A549 (cell line): ENCODE measurements at regions not wholly inside any gene's neighbourhood (a gene's known extent, or its start where the extent isn't known, plus 50 kb on each side); places are given as distances from the start of the nearest gene placed in this dataset.

Experiments
- ATAC-seq, 2 experiments: fragments of 200-7000 bp in 1 of 2; fragments of >200 bp in 1 of 2; cut with Nextera tagmentation in 1 of 2; cut with Tn5 transposase in 1 of 2; 3 replicates each; pipeline versions ENCODE4 v1.8.0 to v1.9.1; 2018 to 2020; ENCODE audit warnings: mild to moderate bottlenecking in 1 of 2, moderate library complexity in 1 of 2
- CTCF ChIA-PET: fragments of 300-600 bp; sonication (Branson Sonifier 250); formaldehyde crosslinking; extraction: SDS; loops from one replicate; lab custom pipeline; 2021; ENCODE audit warnings: antibody characterized with exemption, inconsistent platforms; lab: Yijun Ruan, JAX
- POLR2A ChIA-PET: fragments of 350-600 bp; formaldehyde crosslinking; extraction: SDS; loops from one replicate; lab custom pipeline; 2021; ENCODE audit warnings: antibody characterized with exemption, inconsistent platforms; lab: Yijun Ruan, JAX
- DNase-seq, 2 experiments: peaks; one replicate each; pipeline versions ENCODE4 v3.0.0 to v3.0.0-alpha.2; 2011 to 2016; ENCODE audit warnings: low read depth in 1 of 2, low spot score in 1 of 2
- FAIRE-seq: peaks from 2 replicates; lab custom pipeline; 2011; peaks lifted over from hg19 to GRCh38; lab: Jason Lieb, UNC
- H3K27ac ChIP-seq, 2 experiments: fragments of >200 bp; sonication (Bioruptor Twin); formaldehyde crosslinking; 3 replicates each; pipeline ENCODE4 v1.5.1; 2016 to 2017
- H3K4me1 ChIP-seq: fragments of >200 bp; sonication (Bioruptor Twin); formaldehyde crosslinking; 3 replicates; pipeline ENCODE4 v1.6.1; 2016
- H3K4me2 ChIP-seq: fragments of >200 bp; sonication (Bioruptor Twin); formaldehyde crosslinking; 3 replicates; pipeline ENCODE4 v1.6.1; 2016
- H3K4me3 ChIP-seq: fragments of >200 bp; sonication (Bioruptor Twin); formaldehyde crosslinking; 3 replicates; pipeline ENCODE4 v1.5.1; 2016
- H3K9me3 ChIP-seq: fragments of >200 bp; sonication (Bioruptor Twin); formaldehyde crosslinking; 3 replicates; pipeline ENCODE4 v1.6.1; 2016
- BHLHE40 ChIP-seq: IDR thresholded peaks from 2 replicates; pipeline ENCODE4 v1.6.1; 2012; ENCODE audit warnings: low read depth, low read length, inconsistent platforms
- CBX8 ChIP-seq: fragments of 200-600 bp; sonication (generic); IDR thresholded peaks from 2 replicates; pipeline ENCODE4 v1.6.1; 2016
- CEBPB ChIP-seq, 2 experiments: fragments of >200 bp in 1 of 2; sonication (Bioruptor Twin) in 1 of 2; formaldehyde crosslinking in 1 of 2; IDR thresholded peaks; 2 replicates each; pipeline ENCODE4 v1.6.1; 2012 to 2016
- EHF ChIP-seq: fragments of 250-450 bp; sonication (Bioruptor Pico); IDR thresholded peaks from 2 replicates; pipeline ENCODE4 v1.5.0; 2020; ENCODE audit warnings: mild to moderate bottlenecking
- EHMT2 ChIP-seq: fragments of 200-600 bp; sonication (generic); IDR thresholded peaks from 2 replicates; pipeline ENCODE4 v1.6.1; 2016; ENCODE audit warnings: antibody characterized with exemption, low read depth, mild to moderate bottlenecking, moderate library complexity
- ESRRA ChIP-seq: fragments of 150-350 bp; IDR thresholded peaks from 2 replicates; pipeline ENCODE4 v1.6.1; 2014; ENCODE audit warnings: mild to moderate bottlenecking, low read length, borderline replicate concordance
- FOSB ChIP-seq: fragments of 250-450 bp; sonication (Bioruptor Pico); IDR thresholded peaks from 2 replicates; pipeline ENCODE4 v1.5.0; 2020; ENCODE audit warnings: mild to moderate bottlenecking, moderate library complexity
- HES2 ChIP-seq: fragments of >200 bp; sonication (Bioruptor Twin); formaldehyde crosslinking; IDR thresholded peaks from 2 replicates; pipeline ENCODE4 v1.6.1; 2016
- HEYL ChIP-seq: fragments of 250-450 bp; sonication (Bioruptor Pico); IDR thresholded peaks from 2 replicates; pipeline ENCODE4 v1.8.0; 2021; ENCODE audit warnings: mild to moderate bottlenecking, moderate library complexity
- HMGXB4 ChIP-seq: fragments of 250-450 bp; sonication (Bioruptor Pico); IDR thresholded peaks from 2 replicates; pipeline ENCODE4 v1.5.0; 2021; ENCODE audit warnings: mild to moderate bottlenecking, moderate library complexity, borderline replicate concordance
- HOXB5 ChIP-seq: fragments of 250-450 bp; sonication (Bioruptor Pico); IDR thresholded peaks from 2 replicates; pipeline ENCODE4 v1.5.0; 2020; ENCODE audit warnings: mild to moderate bottlenecking, moderate library complexity
- KDM1A ChIP-seq: fragments of 200-600 bp; sonication (generic); IDR thresholded peaks from 2 replicates; pipeline ENCODE4 v1.6.1; 2016; ENCODE audit warnings: low read depth, mild to moderate bottlenecking
- KDM5A ChIP-seq: fragments of 200-600 bp; sonication (generic); IDR thresholded peaks from 2 replicates; pipeline ENCODE4 v1.6.1; 2016; ENCODE audit warnings: antibody characterized with exemption, mild to moderate bottlenecking
- MAFK ChIP-seq: fragments of 450-650 bp; IDR thresholded peaks from 2 replicates; pipeline ENCODE4 v1.6.1; 2014; ENCODE audit not compliant: partially characterized antibody
- MAX ChIP-seq: IDR thresholded peaks from 2 replicates; pipeline ENCODE4 v1.6.1; 2012
- MYC ChIP-seq: IDR thresholded peaks from 2 replicates; pipeline ENCODE4 v1.6.1; 2012; ENCODE audit warnings: mild to moderate bottlenecking, inconsistent platforms, low read length, improper control_type of control experiment, borderline replicate concordance
- NFE2L2 ChIP-seq: fragments of 150-350 bp; conservative IDR thresholded peaks from 2 replicates; pipeline ENCODE4 v1.6.1; 2014; ENCODE audit warnings: low read length
- NR3C1 ChIP-seq: fragments of >200 bp; sonication (Bioruptor Twin); formaldehyde crosslinking; IDR thresholded peaks from 3 replicates; pipeline ENCODE4 v1.6.1; 2017
- PBX3 ChIP-seq: IDR thresholded peaks from 2 replicates; pipeline ENCODE4 v1.6.1; 2012
- POLR2A ChIP-seq: IDR thresholded peaks from 2 replicates; pipeline ENCODE4 v1.6.1; 2012; ENCODE audit warnings: mild to moderate bottlenecking, low read length
- POLR2AphosphoS2 ChIP-seq: conservative IDR thresholded peaks from 2 replicates; pipeline ENCODE4 v1.6.1; 2012; ENCODE audit warnings: low read length, improper control_type of control experiment, inconsistent platforms
- RAD21 ChIP-seq, 2 experiments: fragments of >200 bp in 1 of 2; sonication (Bioruptor Twin) in 1 of 2; formaldehyde crosslinking in 1 of 2; IDR thresholded peaks in 1 of 2; conservative IDR thresholded peaks in 1 of 2; 2 replicates in 1 of 2; 3 replicates in 1 of 2; pipeline ENCODE4 v1.6.1; 2012 to 2018; ENCODE audit warnings: inconsistent platforms in 1 of 2
- RARB ChIP-seq: fragments of 250-450 bp; sonication (Bioruptor Pico); IDR thresholded peaks from 2 replicates; pipeline ENCODE4 v1.8.0; 2021; ENCODE audit warnings: mild to moderate bottlenecking, moderate library complexity
- SREBF2 ChIP-seq: fragments of 450-650 bp; IDR thresholded peaks from 2 replicates; pipeline ENCODE4 v1.6.1; 2014; ENCODE audit warnings: mild to moderate bottlenecking, moderate library complexity
- TFCP2L1 ChIP-seq: fragments of 250-450 bp; sonication (Bioruptor Pico); IDR thresholded peaks from 2 replicates; pipeline ENCODE4 v1.5.0; 2021; ENCODE audit warnings: mild to moderate bottlenecking
- USF2 ChIP-seq: fragments of 450-650 bp; IDR thresholded peaks from 2 replicates; pipeline ENCODE4 v1.6.1; 2014; ENCODE audit warnings: antibody characterized with exemption
- ZFP36 ChIP-seq: fragments of 450-650 bp; IDR thresholded peaks from 2 replicates; pipeline ENCODE4 v1.6.1; 2014; ENCODE audit warnings: borderline replicate concordance; ENCODE audit not compliant: partially characterized antibody
- WGBS: methylation state at CpG from one replicate; pipeline ENCODE4 v1.1.6; 2017; ENCODE audit errors: missing lambda C conversion rate; 5-methylcytosine and 5-hydroxymethylcytosine counted together

- TF ChIP-seq EHF (CRISPR knock-in tag) (no peak), KDM1A (no peak), MAX (no peak), HEYL (CRISPR knock-in tag) (no peak), TFCP2L1 (CRISPR knock-in tag) (no peak), NR3C1 (no peak), RAD21 (conservative IDR thresholded peaks at IDR 0.05 in 1 of 2, IDR thresholded peaks at IDR 0.05 in 1 of 2) (no peak), PBX3 (no peak), POLR2A (no peak), ESRRA (no peak), POLR2AphosphoS2 (no peak), MAFK (no peak), BHLHE40 (no peak), CBX8 (no peak), USF2 (no peak), HMGXB4 (CRISPR knock-in tag) (no peak)
- TF ChIP-seq, all 56 proteins: peak for 0
- H3K4me2 ChIP-seq = no peak overlapping the region
- H3K9me3 ChIP-seq = no peaks in the 10 kb centered on the region
- H3K4me3 ChIP-seq = no peak overlapping the region
- FAIRE-seq (no peak), DNase-seq (no peak), ATAC-seq (no peak)
- ChIA-PET CTCF (no interaction called here), POLR2A (no interaction called here)
- WGBS = 19% methylated on average over 5 of the region's 5 CpGs
- H3K4me1 ChIP-seq = no peaks in the 10 kb centered on the region
- no peak overlapping the region for H3K27ac ChIP-seq
Observed at GRCh38 chr4:19531906-19532848, 719.5 kb upstream of the SLIT2 start.

GRCh38 chr4:19523964-19524363, 727.7 kb upstream of the SLIT2 start:
- Histone ChIP-seq H3K27ac (no peak overlapping the region), H3K4me3 (no peak overlapping the region), H3K4me2 (no peak overlapping the region), H3K4me1 (no peaks in the 10 kb centered on the region), H3K9me3 (no peaks in the 10 kb centered on the region)
- TF ChIP-seq KDM5A = no peak
- no peak for TF ChIP-seq SREBF2
- no peak for TF ChIP-seq EHF (CRISPR knock-in tag)
- no peak for TF ChIP-seq CEBPB (IDR thresholded peaks at IDR 0.05)
- ChIA-PET CTCF (no interaction called here), POLR2A (no interaction called here)
- FAIRE-seq = no peak
- ATAC-seq = no peak
- WGBS = 3% methylated on average over 2 of the region's 2 CpGs
- DNase-seq = no peak

- no peak overlapping the region for H3K27ac ChIP-seq
- DNase-seq = no peak
- WGBS = 24% methylated on average over 3 of the region's 3 CpGs
- no peak for TF ChIP-seq ZFP36
- no peak for TF ChIP-seq FOSB (CRISPR knock-in tag)
- TF ChIP-seq RARB (CRISPR knock-in tag) = no peak
- TF ChIP-seq HES2 = no peak
- TF ChIP-seq EHMT2 = no peak
- no peak for TF ChIP-seq SREBF2
- TF ChIP-seq POLR2A = no peak
- no peak for TF ChIP-seq NFE2L2
- TF ChIP-seq MYC = no peak
- no peak for TF ChIP-seq HOXB5
- no peak for TF ChIP-seq PBX3
- no peak for TF ChIP-seq MAX
- no peak for TF ChIP-seq NR3C1
- H3K4me1 ChIP-seq = no peaks in the 10 kb centered on the region
- no peak for FAIRE-seq
- ChIA-PET POLR2A (no interaction called here), CTCF (no interaction called here)
- H3K4me3 ChIP-seq = no peak overlapping the region
- no peaks in the 10 kb centered on the region for H3K9me3 ChIP-seq
- ATAC-seq = no peak
- H3K4me2 ChIP-seq = no peak overlapping the region
Observed at GRCh38 chr4:19522966-19523365, 728.7 kb upstream of the SLIT2 start.
